Neural progenitor cell (in vitro differentiated cells): ENCODE measurements at regions not wholly inside any gene's neighbourhood (a gene's known extent, or its start where the extent isn't known, plus 50 kb on each side); places are given as distances from the start of the nearest gene placed in this dataset.

Experiments used
- DNase-seq: peaks from one replicate; pipeline ENCODE4 v3.0.0-alpha.2; 2016; ENCODE audit warnings: low spot score
- H2AFZ ChIP-seq: fragments of 200-600 bp; sonication (generic); replicated peaks from 2 replicates; pipeline ENCODE4 v1.6.1; 2016; ENCODE audit warnings: antibody characterized with exemption
- H3F3A ChIP-seq: fragments of 200-600 bp; sonication (generic); 2 replicates; pipeline ENCODE4 v1.6.1; 2016; ENCODE audit warnings: antibody characterized with exemption, low read depth
- H3K27ac ChIP-seq: fragments of 200-600 bp; sonication (generic); 2 replicates; pipeline ENCODE4 v1.5.1; 2016; ENCODE audit warnings: mild to moderate bottlenecking
- H3K27me3 ChIP-seq: fragments of 200-600 bp; sonication (generic); 2 replicates; pipeline ENCODE4 v1.6.1; 2016; ENCODE audit warnings: mild to moderate bottlenecking, moderate library complexity
- H3K36me3 ChIP-seq: fragments of 200-600 bp; sonication (generic); 2 replicates; pipeline ENCODE4 v1.5.1; 2016
- H3K4me1 ChIP-seq: fragments of 200-600 bp; sonication (generic); 2 replicates; pipeline ENCODE4 v1.6.1; 2016; ENCODE audit warnings: mixed run types
- H3K4me2 ChIP-seq: fragments of 200-600 bp; sonication (generic); 2 replicates; pipeline ENCODE4 v1.6.1; 2016
- H3K4me3 ChIP-seq: fragments of 200-600 bp; sonication (generic); 2 replicates; pipeline ENCODE4 v1.5.1; 2016
- H3K79me2 ChIP-seq: fragments of 200-600 bp; sonication (generic); 2 replicates; pipeline ENCODE4 v1.6.1; 2016; ENCODE audit warnings: low read depth
- H3K9ac ChIP-seq: fragments of 200-600 bp; sonication (generic); 2 replicates; pipeline ENCODE4 v1.6.1; 2016
- H3K9me3 ChIP-seq: fragments of 200-600 bp; sonication (generic); 2 replicates; pipeline ENCODE4 v1.5.1; 2016; ENCODE audit warnings: low read depth
- H4K20me1 ChIP-seq: fragments of 200-600 bp; sonication (generic); 2 replicates; pipeline ENCODE4 v1.6.1; 2016; ENCODE audit warnings: low read depth
- H3K27ac Mint-ChIP-seq: 3 replicates; pipeline ENCODE4 v1.8.0; 2021; ENCODE audit warnings: mixed read lengths
- H3K27me3 Mint-ChIP-seq: 2 replicates; pipeline ENCODE4 v1.8.0; 2022; ENCODE audit warnings: low read depth, mild to moderate bottlenecking, inconsistent platforms, moderate library complexity, mixed read lengths; ENCODE audit not compliant: insufficient read depth
- H3K36me3 Mint-ChIP-seq: 3 replicates; pipeline ENCODE4 v1.8.0; 2021; ENCODE audit warnings: mixed read lengths
- H3K4me1 Mint-ChIP-seq: 3 replicates; pipeline ENCODE4 v1.8.0; 2021; ENCODE audit warnings: mixed read lengths
- H3K4me3 Mint-ChIP-seq: 3 replicates; pipeline ENCODE4 v1.8.0; 2021; ENCODE audit warnings: mild to moderate bottlenecking, moderate library complexity, mixed read lengths
- H3K9me3 Mint-ChIP-seq: 3 replicates; pipeline ENCODE4 v1.8.0; 2020; ENCODE audit warnings: mixed read lengths
- CTCF ChIP-seq: fragments of 200-600 bp; sonication (generic); IDR thresholded peaks from 2 replicates; pipeline ENCODE4 v1.5.1; 2017; ENCODE audit warnings: antibody characterized with exemption, mild to moderate bottlenecking
- EZH2 ChIP-seq: fragments of 200-600 bp; sonication (generic); IDR thresholded peaks from 2 replicates; pipeline ENCODE4 v1.6.1; 2017; ENCODE audit warnings: antibody characterized with exemption, mild to moderate bottlenecking, moderate library complexity
- EZH2phosphoT487 ChIP-seq: fragments of 200-600 bp; sonication (generic); IDR thresholded peaks from 2 replicates; pipeline ENCODE4 v1.6.1; 2017; ENCODE audit warnings: antibody characterized with exemption

GRCh38 chr12:13307143-13307816 lies 110.8 kb downstream of the EMP1 start:
- Histone ChIP-seq H3K36me3 (no peaks in the 10 kb centered on the region), H3K27ac (no peak overlapping the region), H3K4me3 (no peak overlapping the region), H4K20me1 (no peaks in the 10 kb centered on the region), H3F3A (no peaks in the 10 kb centered on the region), H3K79me2 (no peaks in the 10 kb centered on the region), H3K27me3 (no peaks in the 10 kb centered on the region), H3K9ac (no peak overlapping the region), H3K9me3 (no peaks in the 10 kb centered on the region), H2AFZ (no peak overlapping the region), H3K4me2 (no peak overlapping the region), H3K4me1 (no peaks in the 10 kb centered on the region)
- Mint-ChIP-seq H3K9me3 (peaks cover 2% of the 10 kb centered on the region), H3K36me3 (no peaks in the 10 kb centered on the region), H3K27me3 (peaks cover 5% of the 10 kb centered on the region), H3K4me3 (no peak overlapping the region), H3K4me1 (peaks cover 12% of the 10 kb centered on the region), H3K27ac (no peak overlapping the region)
- no peak for DNase-seq
- TF ChIP-seq CTCF (no peak), EZH2phosphoT487 (no peak), EZH2 (no peak)

- no peaks in the 10 kb centered on the region for H3K4me1 ChIP-seq
- no peaks in the 10 kb centered on the region for H3K79me2 ChIP-seq
- no peak overlapping the region for H3K9ac ChIP-seq
- H3K27ac ChIP-seq, result no peak overlapping the region
- DNase-seq, result no peak
- H3K9me3 ChIP-seq, result no peaks in the 10 kb centered on the region
- TF ChIP-seq EZH2 (no peak), CTCF (no peak), EZH2phosphoT487 (no peak)
- no peak overlapping the region for H3K4me3 ChIP-seq
- Mint-ChIP-seq H3K4me1 (peaks cover 6% of the 10 kb centered on the region), H3K9me3 (peaks cover 10% of the 10 kb centered on the region), H3K27ac (no peak overlapping the region), H3K36me3 (no peaks in the 10 kb centered on the region), H3K27me3 (peaks cover 2% of the 10 kb centered on the region), H3K4me3 (no peak overlapping the region)
- no peaks in the 10 kb centered on the region for H4K20me1 ChIP-seq
- H3F3A ChIP-seq, result no peaks in the 10 kb centered on the region
- no peaks in the 10 kb centered on the region for H3K36me3 ChIP-seq
- H3K27me3 ChIP-seq, result no peaks in the 10 kb centered on the region
- no peak overlapping the region for H3K4me2 ChIP-seq
- H2AFZ ChIP-seq, result peak overlapping the region; percentile 79
Observed at GRCh38 chr12:13304924-13305323, 108.4 kb downstream of the EMP1 start.

- no peak overlapping the region for H2AFZ ChIP-seq
- Mint-ChIP-seq H3K4me3 (no peak overlapping the region), H3K4me1 (peaks cover 5% of the 10 kb centered on the region), H3K27ac (no peak overlapping the region), H3K36me3 (no peaks in the 10 kb centered on the region), H3K27me3 (peaks cover 2% of the 10 kb centered on the region), H3K9me3 (peaks cover 9% of the 10 kb centered on the region)
- H3K9ac ChIP-seq, result no peak overlapping the region
- H3K27me3 ChIP-seq, result no peaks in the 10 kb centered on the region
- no peaks in the 10 kb centered on the region for H3K4me1 ChIP-seq
- H3F3A ChIP-seq, result no peaks in the 10 kb centered on the region
- H4K20me1 ChIP-seq, result no peaks in the 10 kb centered on the region
- no peak for DNase-seq
- H3K27ac ChIP-seq, result no peak overlapping the region
- no peaks in the 10 kb centered on the region for H3K79me2 ChIP-seq
- no peaks in the 10 kb centered on the region for H3K36me3 ChIP-seq
- no peaks in the 10 kb centered on the region for H3K9me3 ChIP-seq
- TF ChIP-seq EZH2 (no peak), EZH2phosphoT487 (no peak), CTCF (no peak)
- H3K4me2 ChIP-seq, result no peak overlapping the region
- no peak overlapping the region for H3K4me3 ChIP-seq
Observed at GRCh38 chr12:13299457-13299856, 102.9 kb downstream of the EMP1 start.
